ENCODE measurements at regions not wholly inside any gene's neighbourhood (a gene's known extent, or its start where the extent isn't known, plus 50 kb on each side); places are given as distances from the start of the nearest gene placed in this dataset.

DNA sequence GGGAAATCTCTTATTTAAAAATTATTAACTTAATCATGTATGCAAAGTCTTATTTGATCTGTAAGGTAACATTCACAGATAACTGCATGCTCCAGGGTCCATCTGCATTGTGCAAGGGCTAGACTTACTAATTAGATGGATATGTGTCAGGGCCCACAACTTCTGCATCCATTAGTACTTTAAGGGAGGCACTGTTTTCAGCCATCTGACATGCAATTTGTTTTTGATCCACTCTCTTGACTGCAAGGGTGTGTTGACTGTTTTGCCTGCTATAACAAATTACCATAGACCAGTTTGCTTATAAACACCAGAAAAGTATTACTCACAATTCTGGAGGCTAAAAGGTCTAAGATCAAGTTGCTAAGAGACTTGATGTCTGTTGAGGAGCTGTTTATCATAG, 542.1 kb upstream of the HS3ST1 start:
- Mint-ChIP-seq H3K27ac (no peak overlapping the region), H3K36me3 (no peaks in the 10 kb centered on the region), H3K4me1 (no peaks in the 10 kb centered on the region), H3K4me3 (no peak overlapping the region), H3K9me3 (peaks cover 0 to 5% (median 0%) of the 10 kb centered on the region in 7 donors), H3K27me3 (ENCODE audit: low read depth in 3 of 3) (no peaks in the 10 kb centered on the region)
- no peaks in the 10 kb centered on the region for H3K27me3 ChIP-seq (ENCODE audit: control insufficient read depth in 2 of 2, insufficient read depth in 2 of 2, low read length in 2 of 2)
- H3K4me3 ChIP-seq (replicated peaks in 1 of 3; ENCODE audit: low read depth in 2 of 3, low read length in 3 of 3), result no peak overlapping the region
- no peak overlapping the region for H2AFZ ChIP-seq (ENCODE audit: insufficient read depth, low read depth, low read length, poor library complexity, severe bottlenecking)
- H3K27ac ChIP-seq (ENCODE audit: low read depth in 1 of 2, low read length in 2 of 2), result no peak overlapping the region
- no peaks in the 10 kb centered on the region for H4K20me1 ChIP-seq (ENCODE audit: insufficient read depth, low read length)
- H3K9ac ChIP-seq (ENCODE audit: insufficient read depth, low read length, poor library complexity, severe bottlenecking), result no peak overlapping the region
- H3K79me2 ChIP-seq (ENCODE audit: insufficient read depth, low read length), result no peaks in the 10 kb centered on the region
- H3K36me3 ChIP-seq (replicated peaks in 1 of 2; ENCODE audit: control insufficient read depth in 1 of 2, insufficient read depth in 2 of 2, low read length in 2 of 2), result no peaks in the 10 kb centered on the region
- DNase-seq, result no peak
- intact Hi-C loops (cut with micrococcal nuclease), result no loop called here
- H3K4me2 ChIP-seq (replicated peaks; ENCODE audit: extremely low read depth, low read length, poor library complexity, severe bottlenecking), result no peak overlapping the region
- TF ChIP-seq, protein P1, sequence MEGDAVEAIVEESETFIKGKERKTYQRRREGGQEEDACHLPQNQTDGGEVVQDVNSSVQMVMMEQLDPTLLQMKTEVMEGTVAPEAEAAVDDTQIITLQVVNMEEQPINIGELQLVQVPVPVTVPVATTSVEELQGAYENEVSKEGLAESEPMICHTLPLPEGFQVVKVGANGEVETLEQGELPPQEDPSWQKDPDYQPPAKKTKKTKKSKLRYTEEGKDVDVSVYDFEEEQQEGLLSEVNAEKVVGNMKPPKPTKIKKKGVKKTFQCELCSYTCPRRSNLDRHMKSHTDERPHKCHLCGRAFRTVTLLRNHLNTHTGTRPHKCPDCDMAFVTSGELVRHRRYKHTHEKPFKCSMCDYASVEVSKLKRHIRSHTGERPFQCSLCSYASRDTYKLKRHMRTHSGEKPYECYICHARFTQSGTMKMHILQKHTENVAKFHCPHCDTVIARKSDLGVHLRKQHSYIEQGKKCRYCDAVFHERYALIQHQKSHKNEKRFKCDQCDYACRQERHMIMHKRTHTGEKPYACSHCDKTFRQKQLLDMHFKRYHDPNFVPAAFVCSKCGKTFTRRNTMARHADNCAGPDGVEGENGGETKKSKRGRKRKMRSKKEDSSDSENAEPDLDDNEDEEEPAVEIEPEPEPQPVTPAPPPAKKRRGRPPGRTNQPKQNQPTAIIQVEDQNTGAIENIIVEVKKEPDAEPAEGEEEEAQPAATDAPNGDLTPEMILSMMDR (IDR thresholded peaks at IDR 0.05), result no peak
- H3K9me3 ChIP-seq (replicated peaks in 1 of 2; ENCODE audit: control insufficient read depth in 1 of 2, insufficient read depth in 1 of 2, low read length in 2 of 2), result no peaks in the 10 kb centered on the region
- no peaks in the 10 kb centered on the region for H3K4me1 ChIP-seq (ENCODE audit: control insufficient read depth in 1 of 2, insufficient read depth in 2 of 2, low read length in 2 of 2)

- Histone ChIP-seq H3K36me3 (replicated peaks in 1 of 2; ENCODE audit: control insufficient read depth in 1 of 2, insufficient read depth in 2 of 2, low read length in 2 of 2) (no peaks in the 10 kb centered on the region), H3K4me3 (replicated peaks in 1 of 3; ENCODE audit: low read depth in 2 of 3, low read length in 3 of 3) (no peak overlapping the region), H2AFZ (ENCODE audit: insufficient read depth, low read depth, low read length, poor library complexity, severe bottlenecking) (no peak overlapping the region), H3K79me2 (ENCODE audit: insufficient read depth, low read length) (no peaks in the 10 kb centered on the region), H3K4me2 (replicated peaks; ENCODE audit: extremely low read depth, low read length, poor library complexity, severe bottlenecking) (no peak overlapping the region), H3K27me3 (ENCODE audit: control insufficient read depth in 2 of 2, insufficient read depth in 2 of 2, low read length in 2 of 2) (no peaks in the 10 kb centered on the region), H3K9ac (ENCODE audit: insufficient read depth, low read length, poor library complexity, severe bottlenecking) (no peak overlapping the region), H3K4me1 (ENCODE audit: control insufficient read depth in 1 of 2, insufficient read depth in 2 of 2, low read length in 2 of 2) (no peaks in the 10 kb centered on the region), H4K20me1 (ENCODE audit: insufficient read depth, low read length) (no peaks in the 10 kb centered on the region), H3K27ac (ENCODE audit: low read depth in 1 of 2, low read length in 2 of 2) (no peak overlapping the region), H3K9me3 (replicated peaks in 1 of 2; ENCODE audit: control insufficient read depth in 1 of 2, insufficient read depth in 1 of 2, low read length in 2 of 2) (peaks cover 0 to 4% of the 10 kb centered on the region in 2 donors)
- Mint-ChIP-seq H3K27me3 (ENCODE audit: low read depth in 3 of 3) (no peaks in the 10 kb centered on the region), H3K4me3 (no peak overlapping the region), H3K36me3 (no peaks in the 10 kb centered on the region), H3K4me1 (no peaks in the 10 kb centered on the region), H3K9me3 (peaks cover 0 to 9% (median 5%) of the 10 kb centered on the region in 7 donors), H3K27ac (no peak overlapping the region)
- intact Hi-C loops (cut with micrococcal nuclease), result no loop called here
- no peak for DNase-seq
- TF ChIP-seq, protein P1 (IDR thresholded peaks at IDR 0.05), result no peak
- 80% methylated on average over 3 of the region's 4 CpGs for WGBS (ENCODE audit: insufficient coverage)
These were observed 538.1 kb upstream of the HS3ST1 start for GRCh38 chr4:11966782-11967181.
